GM19328 (cell line): ENCODE measurements at regions not wholly inside any gene's neighbourhood (a gene's known extent, or its start where the extent isn't known, plus 50 kb on each side); places are given as distances from the start of the nearest gene placed in this dataset.

Experiments
- ATAC-seq: cut with Tn5 transposase; IDR thresholded peaks from one replicate; pipeline ENCODE4 v1.9.1; 2021; ENCODE audit warnings: mild to moderate bottlenecking, moderate library complexity; ENCODE audit not compliant: unreplicated experiment

GRCh38 chr11:38323961-38324761 is 1726.1 kb upstream of the RAG2 start:
- ATAC-seq: no peak

DNA sequence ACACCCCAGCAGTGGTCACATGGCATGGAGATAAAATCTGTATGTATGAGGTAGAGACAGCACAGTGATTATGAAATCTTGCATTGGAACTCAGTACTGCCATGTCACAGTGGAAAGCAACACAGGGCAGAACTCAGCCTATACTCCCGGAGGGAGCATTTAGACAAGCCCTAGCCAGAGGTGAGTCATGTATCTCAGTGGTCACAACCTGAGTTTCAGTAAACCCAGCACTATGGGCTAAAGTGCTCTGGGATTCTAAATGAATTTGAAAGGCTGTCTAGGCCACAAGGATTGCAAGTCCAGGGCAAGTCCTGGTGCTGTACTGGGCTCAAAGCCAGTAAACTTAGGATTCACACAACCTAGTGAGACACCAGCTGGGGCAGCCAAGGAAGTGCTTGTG is 1717.1 kb upstream of the RAG2 start:
- no peak for ATAC-seq

DNA sequence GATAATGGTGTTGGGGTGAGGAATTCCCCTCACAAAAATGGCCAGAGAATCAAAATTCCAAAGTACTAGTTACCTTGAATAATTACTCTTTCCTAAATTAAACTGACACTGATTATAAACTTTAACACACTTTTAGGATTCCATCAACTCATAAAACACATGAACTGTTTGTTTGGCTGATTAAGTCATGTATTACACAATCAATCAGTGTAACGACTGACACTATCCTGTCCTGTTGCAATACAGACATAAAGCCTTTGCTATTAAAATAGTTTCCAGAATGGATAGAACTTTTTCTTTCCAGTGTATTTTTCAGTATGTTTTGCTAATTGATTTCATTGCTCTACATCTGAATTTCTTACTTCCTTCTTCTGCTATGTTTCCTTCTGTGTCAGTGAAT is 1709.4 kb upstream of the RAG2 start:
- ATAC-seq: no peak

GRCh38 chr11:38305682-38306081 is 1707.6 kb upstream of the RAG2 start:
- no peak for ATAC-seq

DNA sequence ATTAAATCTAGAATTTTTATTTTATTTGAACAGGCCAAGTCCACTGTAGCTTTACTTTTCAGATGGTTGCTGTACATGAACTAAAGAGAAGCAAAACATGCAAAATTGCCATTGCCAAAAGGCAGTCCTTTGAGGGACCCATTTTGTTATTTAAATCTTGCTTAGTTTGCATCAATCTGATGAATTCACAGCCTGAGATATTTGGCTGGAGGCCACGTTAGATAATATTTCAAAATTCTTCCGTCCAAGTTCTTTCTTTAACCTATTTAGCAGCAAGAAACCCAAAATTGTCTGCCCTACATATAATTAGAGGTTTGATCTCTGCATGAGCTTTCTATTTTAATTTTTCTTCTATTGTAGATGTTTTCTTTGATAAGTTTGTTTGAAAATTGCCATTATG is 1706.9 kb upstream of the RAG2 start:
- no peak for ATAC-seq

DNA sequence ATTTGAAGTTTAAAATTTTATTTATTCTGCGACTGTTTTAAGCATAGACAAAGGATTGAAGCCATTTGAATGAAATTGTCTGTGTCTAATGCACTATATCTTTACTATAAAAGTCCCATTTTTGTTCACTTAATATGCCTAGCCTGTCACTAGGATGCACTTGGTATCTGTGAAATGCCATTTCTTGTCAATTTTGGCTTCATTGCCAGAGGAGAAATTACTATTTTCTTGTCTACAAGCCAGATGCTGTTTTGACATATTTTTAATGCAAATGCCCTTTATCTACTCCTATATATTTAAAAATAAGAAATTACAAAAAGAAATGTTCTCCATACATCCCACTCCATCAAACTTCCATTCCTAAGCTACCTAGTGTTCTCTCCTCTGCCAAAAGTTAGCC is 1704.5 kb upstream of the RAG2 start:
- ATAC-seq: no peak

- no peak for ATAC-seq
Measured at GRCh38 chr11:38300570-38300969, 1702.5 kb upstream of the RAG2 start.

- ATAC-seq: no peak
Measured at GRCh38 chr11:38296211-38296776, 1698.3 kb upstream of the RAG2 start.

DNA sequence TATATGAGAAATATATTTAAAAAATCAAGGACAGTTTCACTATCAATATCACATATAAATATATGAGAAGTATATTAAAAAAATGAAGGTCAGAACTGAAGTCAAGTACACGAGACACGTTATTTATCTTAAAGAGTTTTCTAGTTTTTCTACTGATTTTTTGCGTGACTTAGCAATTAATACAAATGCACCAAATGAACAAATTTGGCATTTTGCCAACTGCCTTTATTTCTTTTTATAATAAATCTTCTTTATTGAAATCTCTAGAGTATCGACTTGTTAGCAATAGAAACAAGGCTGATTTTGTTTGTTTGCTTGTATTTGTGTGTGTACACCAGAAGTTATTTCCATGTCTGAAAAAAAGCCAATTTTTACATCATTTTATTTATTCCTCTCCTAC is 1684.7 kb upstream of the RAG2 start:
- ATAC-seq: no peak

DNA sequence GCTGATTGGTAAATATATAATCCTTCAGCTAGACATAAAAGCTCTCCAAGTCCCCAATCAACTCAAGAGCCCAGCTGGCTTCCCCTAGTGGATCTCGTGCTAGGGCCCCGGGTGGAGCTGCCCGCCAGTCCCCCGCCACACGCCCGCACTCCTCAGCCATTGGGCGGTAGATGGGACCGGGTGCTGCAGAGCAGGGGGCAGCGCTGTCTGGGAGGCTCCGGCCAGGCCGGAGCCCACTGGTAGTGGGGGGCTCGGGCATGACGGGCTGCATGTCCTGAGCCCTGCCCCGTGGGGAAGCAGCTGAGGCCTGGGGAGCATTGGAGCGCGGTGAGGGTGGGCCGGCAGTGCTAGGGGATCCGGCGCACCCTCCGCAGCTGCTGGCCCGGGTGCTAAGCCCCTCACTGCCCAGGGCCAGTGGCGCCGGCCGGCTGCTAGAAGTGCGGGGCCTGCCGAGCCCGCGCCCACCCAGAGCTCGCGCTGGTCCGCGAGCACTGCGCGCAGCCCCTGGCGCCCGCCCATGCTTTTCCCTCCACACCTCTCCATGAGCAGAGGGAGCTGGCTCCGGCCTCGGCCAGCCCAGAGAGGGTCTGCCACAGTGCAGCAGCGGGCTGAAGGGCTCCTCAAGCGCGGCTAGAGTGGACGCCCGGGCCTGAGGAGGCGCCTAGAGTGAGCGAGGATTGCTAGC is 1680.6 kb upstream of the RAG2 start:
- no peak for ATAC-seq

DNA sequence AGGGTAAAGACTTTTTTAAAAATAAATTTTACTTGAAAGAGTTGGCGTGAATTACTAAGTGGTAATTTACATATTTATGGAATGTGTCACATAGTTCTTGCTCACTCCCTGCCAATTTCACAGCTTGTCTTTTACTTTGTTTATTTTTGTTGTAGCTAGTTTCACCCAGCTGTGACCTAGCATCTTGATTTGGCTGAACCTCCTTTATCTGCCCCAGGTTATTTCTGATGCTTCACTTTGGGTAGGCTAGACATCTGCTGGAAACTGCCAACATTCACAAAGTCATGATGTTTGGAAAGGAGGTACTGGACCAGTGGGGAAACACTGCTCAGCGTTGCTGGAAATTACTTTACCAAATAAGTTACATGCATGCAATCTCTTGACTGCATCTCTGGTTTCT is 1676.0 kb upstream of the RAG2 start:
- no peak for ATAC-seq

DNA sequence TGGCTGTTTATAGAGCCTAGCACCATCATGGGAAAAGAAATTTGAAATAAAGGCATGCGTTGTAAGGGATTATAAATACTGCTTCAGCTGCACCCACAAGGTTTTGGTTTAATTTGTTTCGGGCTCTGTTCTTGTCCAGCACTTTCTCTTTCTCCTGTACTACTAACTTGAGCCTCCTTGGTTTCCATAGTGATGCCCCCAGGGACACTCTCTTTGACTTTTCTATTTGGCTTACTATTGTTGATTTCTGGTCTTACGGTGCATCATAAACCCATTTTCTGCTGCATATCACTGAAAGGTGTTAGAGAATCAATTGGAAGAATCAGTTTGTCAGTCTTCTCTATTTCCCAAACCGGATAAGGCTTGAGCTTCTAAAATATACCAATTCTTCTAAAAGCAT is 1674.3 kb upstream of the RAG2 start:
- no peak for ATAC-seq

DNA sequence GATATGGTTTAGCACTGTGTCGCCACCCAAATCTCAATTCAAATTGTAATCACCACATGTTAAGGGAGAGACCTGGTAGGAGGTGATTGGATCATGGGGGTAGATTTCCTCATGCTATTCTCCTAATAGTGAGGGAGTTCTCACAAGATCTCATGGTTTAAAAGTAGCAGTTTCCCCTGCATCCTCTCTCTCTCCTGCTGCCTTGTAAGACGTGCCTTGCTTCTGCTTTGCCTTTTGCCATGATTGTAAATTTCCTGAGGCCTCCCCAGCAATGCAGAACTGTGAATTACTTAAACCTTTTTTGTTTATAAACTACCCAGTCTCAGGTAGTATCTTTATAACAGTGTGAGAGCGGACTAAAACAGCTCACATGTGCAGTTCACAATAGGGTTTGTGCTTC is 1668.7 kb upstream of the RAG2 start:
- ATAC-seq: no peak

GRCh38 chr11:38256436-38256835 is 1658.4 kb upstream of the RAG2 start:
- ATAC-seq: no peak

DNA sequence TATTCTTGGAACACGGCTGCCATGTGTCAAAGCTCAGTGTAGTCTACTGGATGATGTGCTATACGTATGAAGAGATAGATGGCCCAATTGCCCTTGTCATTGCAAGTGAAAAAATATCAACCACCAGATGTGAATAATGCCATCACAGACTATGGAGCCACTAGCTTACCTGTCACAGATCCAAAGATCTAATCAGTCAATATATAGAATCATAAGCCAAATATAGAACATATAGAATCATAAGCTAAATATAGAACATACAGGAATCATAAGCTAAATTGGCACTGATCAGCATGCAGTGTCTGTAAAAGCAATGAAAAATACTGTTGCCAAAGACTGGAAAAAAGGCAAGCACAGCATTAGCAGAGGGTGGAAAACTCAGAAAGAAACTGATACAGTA is 1656.9 kb upstream of the RAG2 start:
- no peak for ATAC-seq

DNA sequence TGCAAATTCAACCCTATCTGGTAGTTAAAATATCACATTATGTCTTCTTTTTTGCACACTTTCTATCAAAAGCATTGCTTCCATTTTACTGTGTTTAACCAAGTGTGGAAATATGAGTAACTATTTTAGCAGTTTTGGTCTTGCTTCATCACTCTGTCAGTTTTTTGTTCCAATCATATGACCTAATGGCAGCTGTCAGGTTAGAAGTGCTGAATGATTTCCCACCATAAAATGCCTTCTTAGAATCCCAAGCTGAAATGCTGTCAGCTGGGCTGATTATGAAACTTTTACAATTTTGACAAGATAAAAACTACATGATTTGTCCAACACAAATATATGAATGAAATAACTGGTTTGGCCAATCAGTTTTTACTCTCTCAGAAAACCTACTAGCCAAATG is 1654.6 kb upstream of the RAG2 start:
- no peak for ATAC-seq

DNA sequence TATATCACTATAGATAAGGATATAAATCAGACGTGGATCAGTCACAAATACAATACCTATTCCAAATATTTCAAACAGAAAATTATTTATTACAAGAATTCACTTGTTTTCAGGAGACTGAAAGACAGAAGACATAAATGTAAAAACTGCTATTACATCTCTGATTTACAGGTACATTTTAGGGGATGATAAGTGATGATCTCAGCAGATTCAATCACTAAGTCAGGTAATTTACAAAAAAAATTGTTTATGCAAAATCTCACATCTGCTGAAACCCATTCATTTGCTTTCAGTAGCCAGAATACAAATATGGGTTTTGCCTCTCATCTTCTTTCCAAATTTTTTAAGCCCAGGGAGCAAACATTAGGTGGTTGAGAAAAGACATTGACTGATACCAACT is 1648.4 kb upstream of the RAG2 start:
- ATAC-seq: no peak

DNA sequence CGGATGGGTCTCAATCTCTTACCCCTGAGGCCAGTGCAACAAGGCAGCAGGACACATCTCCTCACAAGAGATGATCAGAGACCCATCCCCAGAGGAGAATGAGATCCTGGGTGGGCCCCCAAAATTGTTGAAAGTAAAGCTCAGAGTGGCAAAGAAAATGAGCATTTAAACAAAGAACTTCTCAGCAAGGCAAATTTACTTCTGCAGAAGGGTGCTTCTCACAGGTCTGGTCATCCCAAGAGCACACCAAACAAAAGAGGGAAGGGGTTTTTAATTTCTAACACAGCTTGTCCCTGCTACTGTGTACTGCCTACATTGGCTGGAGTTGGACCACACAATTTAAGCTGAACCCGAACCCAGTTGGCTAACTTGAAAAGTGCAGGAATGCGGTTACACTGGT is 1628.6 kb upstream of the RAG2 start:
- ATAC-seq: no peak

DNA sequence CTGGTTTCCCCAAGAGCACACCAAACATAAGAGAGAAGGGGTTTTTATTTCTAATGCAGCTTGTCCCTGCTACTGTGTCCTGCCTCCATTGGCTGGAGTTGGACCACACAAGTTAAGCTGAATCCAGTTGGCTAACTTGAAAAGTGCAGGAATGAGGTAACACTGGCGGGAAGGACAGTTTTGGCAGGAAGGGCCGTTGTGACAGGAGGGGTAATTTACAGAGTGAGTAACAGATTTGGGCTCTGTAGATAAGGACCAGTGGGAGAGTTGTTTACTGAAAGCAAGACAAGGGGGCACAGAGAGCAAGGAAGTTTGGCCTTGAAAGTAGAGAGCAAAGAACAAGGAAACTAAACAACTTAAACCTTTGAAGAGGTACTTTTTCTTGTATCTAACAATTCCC is 1623.3 kb upstream of the RAG2 start:
- no peak for ATAC-seq

- ATAC-seq: no peak
Measured at GRCh38 chr11:38219636-38220035, 1621.6 kb upstream of the RAG2 start.

DNA sequence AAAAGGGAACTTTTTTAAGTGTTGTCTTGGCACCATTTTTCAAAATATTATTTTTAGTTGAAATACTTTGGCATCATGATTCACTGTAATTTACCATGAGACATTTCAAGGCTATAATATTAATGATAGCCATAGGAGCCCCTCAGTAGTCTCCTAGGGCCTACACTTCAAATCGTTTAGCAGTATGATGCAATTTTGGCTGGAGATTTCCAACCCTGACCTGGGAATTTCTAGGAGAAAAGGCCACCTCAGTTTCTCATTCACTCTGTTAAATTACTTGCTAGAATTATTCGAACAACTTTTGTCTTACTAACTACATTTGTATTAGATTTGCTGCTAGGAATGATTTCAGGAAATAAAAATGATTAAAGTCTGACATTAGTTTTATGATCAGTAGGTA is 1610.9 kb upstream of the RAG2 start:
- ATAC-seq: no peak

DNA sequence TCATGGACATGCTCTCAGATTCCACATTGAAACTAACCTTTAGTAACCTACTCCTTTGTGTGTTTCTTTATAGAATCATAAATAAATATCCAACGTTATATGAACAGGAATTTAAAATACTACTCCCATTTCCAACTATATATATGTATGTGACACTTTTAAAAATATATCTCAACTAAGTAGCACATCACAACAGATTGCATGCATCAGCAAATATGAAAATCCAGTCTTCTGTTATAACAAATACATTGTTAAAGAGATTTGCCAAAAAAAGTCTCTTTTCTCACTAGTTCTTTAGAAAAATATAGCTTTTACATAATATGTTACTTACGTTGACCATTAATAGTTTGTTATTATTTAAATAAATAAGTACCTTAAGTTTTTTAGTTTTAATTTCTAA is 1608.6 kb upstream of the RAG2 start:
- ATAC-seq: no peak
